Gastroesophageal sphincter (tissue), 3 donors: ENCODE measurements at regions not wholly inside any gene's neighbourhood (a gene's known extent, or its start where the extent isn't known, plus 50 kb on each side); places are given as distances from the start of the nearest gene placed in this dataset.

ENCODE experiments used
- CTCF ChIP-seq, 4 experiments: fragments of 200-600 bp in 2 of 4; fragments of 450-650 bp in 2 of 4; sonication (generic) in 1 of 4; IDR thresholded peaks; one replicate each; pipeline ENCODE4 v1.5.1; 2017 to 2019; ENCODE audit warnings: antibody characterized with exemption in 4 of 4, mild to moderate bottlenecking in 2 of 4, moderate library complexity in 2 of 4
- POLR2AphosphoS5 ChIP-seq: sonication (generic); formaldehyde crosslinking; IDR thresholded peaks from one replicate; pipeline ENCODE4 v1.6.1; 2017; ENCODE audit warnings: antibody characterized with exemption

- no peak for TF ChIP-seq CTCF (IDR thresholded peaks at IDR 0.05)
- TF ChIP-seq POLR2AphosphoS5 = no peak
Observed at GRCh38 chr5:1985781-1986180, 103.1 kb upstream of the IRX4 start.
